Naive thymus-derived CD8-positive, alpha-beta T cell (primary cell): ENCODE measurements at regions not wholly inside any gene's neighbourhood (a gene's known extent, or its start where the extent isn't known, plus 50 kb on each side); places are given as distances from the start of the nearest gene placed in this dataset.
A peak's percentile ranks its signal among the peaks of the same experiment; 100 is the strongest.

Source experiments
- ATAC-seq, 2 donors: fragments of 150-1000 bp; cut with Tn5 transposase in 1 of 2; sonication (Bioruptor Pico), chemical (Tn5 transposase) in 1 of 2; 1 replicate in 1 of 2; 2 replicates in 1 of 2; pipeline ENCODE4 v1.10.0; 2021; ENCODE audit warnings: mild to moderate bottlenecking in 2 of 2, moderate library complexity in 2 of 2
- POLR2A ChIA-PET: fragments of 350-600 bp; sonication (Branson Sonifier 250); formaldehyde crosslinking; loops from one replicate; lab custom pipeline; 2021; ENCODE audit warnings: antibody characterized with exemption; lab: Charles Lee
- DNase-seq, 10 donors: peaks; one replicate each; pipeline versions ENCODE4 v3.0.0 to v3.0.0-alpha.2; 2020 to 2022
- H3K27ac Mint-ChIP-seq, 10 donors: one replicate each; pipeline ENCODE4 v1.8.0; 2020 to 2022; ENCODE audit warnings: mild to moderate bottlenecking in 10 of 10, mixed read lengths in 10 of 10, moderate library complexity in 4 of 10, inconsistent platforms in 1 of 10
- H3K27me3 Mint-ChIP-seq, 5 donors: one replicate each; pipeline ENCODE4 v1.8.0; 2021 to 2022; ENCODE audit warnings: mixed read lengths in 5 of 5
- H3K36me3 Mint-ChIP-seq, 3 donors: one replicate each; pipeline ENCODE4 v1.8.0; 2020 to 2022; ENCODE audit warnings: mixed read lengths in 3 of 3, mild to moderate bottlenecking in 2 of 3, inconsistent platforms in 1 of 3
- H3K4me1 Mint-ChIP-seq, 4 donors: one replicate each; pipeline ENCODE4 v1.8.0; 2021 to 2022; ENCODE audit warnings: mixed read lengths in 4 of 4
- H3K4me3 Mint-ChIP-seq, 10 donors: one replicate each; pipeline ENCODE4 v1.8.0; 2020 to 2022; ENCODE audit warnings: mild to moderate bottlenecking in 10 of 10, mixed read lengths in 10 of 10, moderate library complexity in 6 of 10, inconsistent platforms in 1 of 10
- H3K9me3 Mint-ChIP-seq, 9 donors: one replicate each; pipeline ENCODE4 v1.8.0; 2020 to 2022; ENCODE audit warnings: mixed read lengths in 9 of 9, mild to moderate bottlenecking in 3 of 9, inconsistent platforms in 1 of 9, moderate library complexity in 1 of 9

- DNase-seq = no peak
- POLR2A ChIA-PET = no interaction called here
- Mint-ChIP-seq H3K36me3 (no peaks in the 10 kb centered on the region), H3K27me3 (no peaks in the 10 kb centered on the region), H3K9me3 (peaks cover 0 to 9% (median 0%) of the 10 kb centered on the region in 9 donors), H3K4me3 (no peak overlapping the region), H3K27ac (peak overlapping the region in 1 of 10 donors; percentile 40), H3K4me1 (peaks cover 0 to 3% (median 0%) of the 10 kb centered on the region in 4 donors)
- ATAC-seq = no peak
Measured at GRCh38 chr13:85377783-85378182, 421.4 kb downstream of the SLITRK6 start.

GRCh38 chr13:85373322-85373721 lies 425.9 kb downstream of the SLITRK6 start:
- H3K4me1 Mint-ChIP-seq = no peaks in the 10 kb centered on the region
- H3K27ac Mint-ChIP-seq = no peak overlapping the region
- H3K36me3 Mint-ChIP-seq = no peaks in the 10 kb centered on the region
- H3K27me3 Mint-ChIP-seq = no peaks in the 10 kb centered on the region
- ATAC-seq = no peak
- no peak for DNase-seq
- POLR2A ChIA-PET = no interaction called here
- H3K9me3 Mint-ChIP-seq = peaks cover 0 to 6% (median 0%) of the 10 kb centered on the region in 9 donors
- no peak overlapping the region for H3K4me3 Mint-ChIP-seq

- H3K27me3 Mint-ChIP-seq = no peaks in the 10 kb centered on the region
- H3K36me3 Mint-ChIP-seq = no peaks in the 10 kb centered on the region
- H3K27ac Mint-ChIP-seq = no peak overlapping the region
- ATAC-seq (no peak), DNase-seq (no peak)
- peaks cover 0 to 9% (median 0%) of the 10 kb centered on the region in 9 donors for H3K9me3 Mint-ChIP-seq
- POLR2A ChIA-PET = no interaction called here
- no peak overlapping the region for H3K4me3 Mint-ChIP-seq
- no peaks in the 10 kb centered on the region for H3K4me1 Mint-ChIP-seq
Measured at GRCh38 chr13:85371254-85371653, 428.0 kb downstream of the SLITRK6 start.

GRCh38 chr13:85368686-85369085 lies 430.5 kb downstream of the SLITRK6 start:
- no peak overlapping the region for H3K4me3 Mint-ChIP-seq
- no peaks in the 10 kb centered on the region for H3K27me3 Mint-ChIP-seq
- H3K9me3 Mint-ChIP-seq = peaks cover 0 to 9% (median under 1%) of the 10 kb centered on the region in 9 donors
- H3K27ac Mint-ChIP-seq = no peak overlapping the region
- H3K4me1 Mint-ChIP-seq = no peaks in the 10 kb centered on the region
- no peaks in the 10 kb centered on the region for H3K36me3 Mint-ChIP-seq
- POLR2A ChIA-PET = no interaction called here
- DNase-seq = no peak
- ATAC-seq = no peak

- ATAC-seq (no peak), DNase-seq (no peak)
- Mint-ChIP-seq H3K27ac (no peak overlapping the region), H3K27me3 (no peaks in the 10 kb centered on the region), H3K4me3 (no peak overlapping the region), H3K36me3 (no peaks in the 10 kb centered on the region), H3K9me3 (peaks cover 0 to 9% (median 4%) of the 10 kb centered on the region in 9 donors), H3K4me1 (no peaks in the 10 kb centered on the region)
- POLR2A ChIA-PET = no interaction called here
Measured at GRCh38 chr13:85367887-85368286, 431.3 kb downstream of the SLITRK6 start.

GRCh38 chr13:85366759-85367417 lies 432.3 kb downstream of the SLITRK6 start:
- DNase-seq (no peak), ATAC-seq (no peak)
- POLR2A ChIA-PET = no interaction called here
- Mint-ChIP-seq H3K4me1 (no peaks in the 10 kb centered on the region), H3K36me3 (no peaks in the 10 kb centered on the region), H3K4me3 (no peak overlapping the region), H3K27me3 (no peaks in the 10 kb centered on the region), H3K27ac (no peak overlapping the region), H3K9me3 (peaks cover 0 to 9% (median 4%) of the 10 kb centered on the region in 9 donors)

- no peak for ATAC-seq
- Mint-ChIP-seq H3K4me1 (no peaks in the 10 kb centered on the region), H3K27ac (no peak overlapping the region), H3K4me3 (no peak overlapping the region), H3K36me3 (no peaks in the 10 kb centered on the region), H3K27me3 (no peaks in the 10 kb centered on the region), H3K9me3 (peaks cover 0 to 9% (median 4%) of the 10 kb centered on the region in 9 donors)
- POLR2A ChIA-PET = no interaction called here
- DNase-seq = no peak
Measured at GRCh38 chr13:85363504-85363903, 435.7 kb downstream of the SLITRK6 start.

GRCh38 chr13:85362980-85363379 lies 436.2 kb downstream of the SLITRK6 start:
- H3K27ac Mint-ChIP-seq = no peak overlapping the region
- H3K4me3 Mint-ChIP-seq = no peak overlapping the region
- no peak for ATAC-seq
- H3K4me1 Mint-ChIP-seq = no peaks in the 10 kb centered on the region
- H3K36me3 Mint-ChIP-seq = no peaks in the 10 kb centered on the region
- peaks cover 0 to 9% (median 4%) of the 10 kb centered on the region in 9 donors for H3K9me3 Mint-ChIP-seq
- H3K27me3 Mint-ChIP-seq = no peaks in the 10 kb centered on the region
- POLR2A ChIA-PET = no interaction called here
- no peak for DNase-seq

- H3K27me3 Mint-ChIP-seq = no peaks in the 10 kb centered on the region
- no peaks in the 10 kb centered on the region for H3K4me1 Mint-ChIP-seq
- POLR2A ChIA-PET = no interaction called here
Measured at GRCh38 chr13:85347251-85347650, 452.0 kb downstream of the SLITRK6 start.

GRCh38 chr13:85334187-85334586 lies 465.0 kb downstream of the SLITRK6 start:
- DNase-seq (no peak), ATAC-seq (no peak)
- Mint-ChIP-seq H3K4me1 (no peaks in the 10 kb centered on the region), H3K27ac (no peak overlapping the region), H3K36me3 (no peaks in the 10 kb centered on the region), H3K9me3 (peaks cover 0 to 18% (median 4%) of the 10 kb centered on the region in 9 donors), H3K27me3 (no peaks in the 10 kb centered on the region), H3K4me3 (no peak overlapping the region)
- POLR2A ChIA-PET = no interaction called here

More at GRCh38 chr13:85347251-85347650, 452.0 kb downstream of the SLITRK6 start:
- ATAC-seq (no peak), DNase-seq (no peak)
- Mint-ChIP-seq H3K36me3 (no peaks in the 10 kb centered on the region), H3K27ac (no peak overlapping the region), H3K4me3 (no peak overlapping the region), H3K9me3 (peaks cover 0 to 16% (median 4%) of the 10 kb centered on the region in 9 donors)

- ATAC-seq (no peak), DNase-seq (no peak)
- H3K9me3 Mint-ChIP-seq = peaks cover 0 to 15% (median 2%) of the 10 kb centered on the region in 9 donors
- POLR2A ChIA-PET = no interaction called here
- H3K27me3 Mint-ChIP-seq = no peaks in the 10 kb centered on the region
- no peak overlapping the region for H3K27ac Mint-ChIP-seq
- H3K36me3 Mint-ChIP-seq = no peaks in the 10 kb centered on the region
- no peak overlapping the region for H3K4me3 Mint-ChIP-seq
- H3K4me1 Mint-ChIP-seq = no peaks in the 10 kb centered on the region
Measured at GRCh38 chr13:85333506-85334020, 465.7 kb downstream of the SLITRK6 start.

- Mint-ChIP-seq H3K4me3 (no peak overlapping the region), H3K9me3 (peaks cover 0 to 18% (median 0%) of the 10 kb centered on the region in 9 donors)
- POLR2A ChIA-PET = no interaction called here
Measured at GRCh38 chr13:85332615-85333014, 466.6 kb downstream of the SLITRK6 start.

GRCh38 chr13:85321734-85322133 lies 477.5 kb downstream of the SLITRK6 start:
- POLR2A ChIA-PET = no interaction called here
- no peak overlapping the region for H3K4me3 Mint-ChIP-seq
- no peak for ATAC-seq
- DNase-seq = no peak
- H3K36me3 Mint-ChIP-seq = no peaks in the 10 kb centered on the region
- H3K27ac Mint-ChIP-seq = no peak overlapping the region
- peaks cover 0 to 3% (median 0%) of the 10 kb centered on the region in 9 donors for H3K9me3 Mint-ChIP-seq
- H3K27me3 Mint-ChIP-seq = no peaks in the 10 kb centered on the region
- no peaks in the 10 kb centered on the region for H3K4me1 Mint-ChIP-seq

More at GRCh38 chr13:85332615-85333014, 466.6 kb downstream of the SLITRK6 start:
- no peak for DNase-seq
- no peaks in the 10 kb centered on the region for H3K27me3 Mint-ChIP-seq
- H3K27ac Mint-ChIP-seq = no peak overlapping the region
- H3K4me1 Mint-ChIP-seq = no peaks in the 10 kb centered on the region
- ATAC-seq = no peak
- H3K36me3 Mint-ChIP-seq = no peaks in the 10 kb centered on the region

- no peak overlapping the region for H3K4me3 Mint-ChIP-seq
- no peak overlapping the region for H3K27ac Mint-ChIP-seq
- H3K9me3 Mint-ChIP-seq = peaks cover 0 to 11% (median 0%) of the 10 kb centered on the region in 9 donors
- H3K27me3 Mint-ChIP-seq = no peaks in the 10 kb centered on the region
- ATAC-seq (no peak), DNase-seq (no peak)
- no peaks in the 10 kb centered on the region for H3K4me1 Mint-ChIP-seq
- H3K36me3 Mint-ChIP-seq = no peaks in the 10 kb centered on the region
- POLR2A ChIA-PET = no interaction called here
Measured at GRCh38 chr13:85317781-85318180, 481.4 kb downstream of the SLITRK6 start.
